Tibial nerve (tissue), 4 donors: ENCODE measurements at regions not wholly inside any gene's neighbourhood (a gene's known extent, or its start where the extent isn't known, plus 50 kb on each side); places are given as distances from the start of the nearest gene placed in this dataset.
A peak's percentile ranks its signal among the peaks of the same experiment; 100 is the strongest.

ENCODE experiments used
- DNase-seq, 2 donors: peaks; one replicate each; pipeline ENCODE4 v3.0.0-alpha.2; 2019; ENCODE audit warnings: low spot score in 2 of 2
- H3K27ac ChIP-seq, 4 donors: fragments of 200-600 bp; sonication (generic) in 3 of 4; one replicate each; pipeline ENCODE4 v1.5.1; 2017 to 2019; ENCODE audit warnings: mild to moderate bottlenecking in 1 of 4
- H3K27me3 ChIP-seq, 2 donors: fragments of 200-600 bp; sonication (generic) in 1 of 2; one replicate each; pipeline versions ENCODE4 v1.5.1 to v1.6.0; 2017 to 2019
- H3K36me3 ChIP-seq, 3 donors: fragments of 200-600 bp; sonication (generic); one replicate each; pipeline ENCODE4 v1.5.1; 2018 to 2019
- H3K4me1 ChIP-seq, 4 donors: fragments of 200-600 bp; sonication (generic) in 3 of 4; one replicate each; pipeline ENCODE4 v1.5.1; 2017 to 2019
- H3K4me3 ChIP-seq, 4 donors: fragments of 200-600 bp; sonication (generic) in 3 of 4; one replicate each; pipeline ENCODE4 v1.5.1; 2017 to 2019; ENCODE audit warnings: mild to moderate bottlenecking in 1 of 4, moderate library complexity in 1 of 4
- H3K9me3 ChIP-seq, 4 donors: fragments of 200-600 bp; sonication (generic) in 3 of 4; one replicate each; pipeline ENCODE4 v1.5.1; 2017 to 2019
- CTCF ChIP-seq, 5 experiments: fragments of 200-600 bp in 3 of 5; fragments of 450-650 bp in 2 of 5; sonication (generic) in 3 of 5; IDR thresholded peaks; one replicate each; pipeline ENCODE4 v1.5.1; 2016 to 2019; ENCODE audit warnings: antibody characterized with exemption in 5 of 5, mild to moderate bottlenecking in 3 of 5, moderate library complexity in 2 of 5
- EP300 ChIP-seq, 2 donors: sonication (generic); formaldehyde crosslinking; IDR thresholded peaks; one replicate each; pipeline ENCODE4 v1.6.1; 2017; ENCODE audit warnings: antibody characterized with exemption in 2 of 2, mild to moderate bottlenecking in 1 of 2
- POLR2A ChIP-seq, 2 donors: fragments of 450-650 bp; IDR thresholded peaks; one replicate each; pipeline ENCODE4 v1.6.1; 2017; ENCODE audit warnings: antibody characterized with exemption in 2 of 2, mild to moderate bottlenecking in 2 of 2, moderate library complexity in 2 of 2
- WGBS, 2 donors: methylation state at CpG; one replicate each; pipeline ENCODE4 v1.1.5; 2018; 5-methylcytosine and 5-hydroxymethylcytosine counted together

GRCh38 chr5:99104538-99105132, 175.8 kb upstream of the CHD1 start:
- TF ChIP-seq POLR2A (IDR thresholded peaks at IDR 0.05) = no peak
- TF ChIP-seq CTCF (IDR thresholded peaks at IDR 0.05) = peak in 4 of 5 experiments; percentile 15 to 68 (median 44)
- H3K4me1 ChIP-seq = peaks cover 0 to 6% (median 0%) of the 10 kb centered on the region in 4 donors
- no peak for DNase-seq
- no peaks in the 10 kb centered on the region for H3K27me3 ChIP-seq
- H3K4me3 ChIP-seq = no peak overlapping the region
- no peaks in the 10 kb centered on the region for H3K36me3 ChIP-seq
- WGBS, 2 donors = 4 to 14% methylated on average over 2 of the region's 2 CpGs
- no peaks in the 10 kb centered on the region for H3K9me3 ChIP-seq
- H3K27ac ChIP-seq = no peak overlapping the region

- Histone ChIP-seq H3K4me1 (peaks cover 0 to 6% (median 0%) of the 10 kb centered on the region in 4 donors), H3K27ac (no peak overlapping the region), H3K4me3 (no peak overlapping the region), H3K9me3 (no peaks in the 10 kb centered on the region), H3K27me3 (no peaks in the 10 kb centered on the region), H3K36me3 (no peaks in the 10 kb centered on the region)
- TF ChIP-seq CTCF (IDR thresholded peaks at IDR 0.05) = no peak
- no peak for TF ChIP-seq EP300 (IDR thresholded peaks at IDR 0.05)
- TF ChIP-seq POLR2A (IDR thresholded peaks at IDR 0.05) = no peak
- no peak for DNase-seq
- WGBS, 2 donors = 29 to 33% methylated on average over 3 of the region's 3 CpGs
Measured at GRCh38 chr5:99102073-99102697, 173.4 kb upstream of the CHD1 start.

- no peak overlapping the region for H3K27ac ChIP-seq
- DNase-seq = no peak
- TF ChIP-seq CTCF (IDR thresholded peaks at IDR 0.05) = no peak
- no peak for TF ChIP-seq POLR2A (IDR thresholded peaks at IDR 0.05)
- TF ChIP-seq EP300 (IDR thresholded peaks at IDR 0.05) = no peak
- H3K4me3 ChIP-seq = no peak overlapping the region
- H3K36me3 ChIP-seq = no peaks in the 10 kb centered on the region
- peaks cover 0 to under 1% (median 0%) of the 10 kb centered on the region in 4 donors for H3K4me1 ChIP-seq
- no peaks in the 10 kb centered on the region for H3K27me3 ChIP-seq
- no peaks in the 10 kb centered on the region for H3K9me3 ChIP-seq
Measured at GRCh38 chr5:99099691-99100090, 170.9 kb upstream of the CHD1 start.

GRCh38 chr5:99089822-99090549, 161.2 kb upstream of the CHD1 start:
- Histone ChIP-seq H3K9me3 (peaks cover 0 to 4% (median 0%) of the 10 kb centered on the region in 4 donors), H3K4me3 (no peak overlapping the region), H3K27me3 (no peaks in the 10 kb centered on the region), H3K36me3 (no peaks in the 10 kb centered on the region), H3K27ac (no peak overlapping the region), H3K4me1 (no peaks in the 10 kb centered on the region)
- WGBS, 2 donors = 91 to 93% methylated on average over 2 of the region's 2 CpGs
- no peak for DNase-seq
- no peak for TF ChIP-seq EP300 (IDR thresholded peaks at IDR 0.05)
- no peak for TF ChIP-seq POLR2A (IDR thresholded peaks at IDR 0.05)
- no peak for TF ChIP-seq CTCF (IDR thresholded peaks at IDR 0.05)

- WGBS, 2 donors = 68 to 72% methylated on average over 3 of the region's 3 CpGs
- Histone ChIP-seq H3K27me3 (no peaks in the 10 kb centered on the region), H3K9me3 (peaks cover 0 to 4% (median 0%) of the 10 kb centered on the region in 4 donors), H3K4me1 (no peaks in the 10 kb centered on the region), H3K27ac (no peak overlapping the region), H3K36me3 (no peaks in the 10 kb centered on the region), H3K4me3 (no peak overlapping the region)
- no peak for TF ChIP-seq CTCF (IDR thresholded peaks at IDR 0.05)
- TF ChIP-seq EP300 (IDR thresholded peaks at IDR 0.05) = no peak
- TF ChIP-seq POLR2A (IDR thresholded peaks at IDR 0.05) = no peak
- no peak for DNase-seq
Measured at GRCh38 chr5:99088309-99088708, 159.5 kb upstream of the CHD1 start.
